ENCODE measurements at regions not wholly inside any gene's neighbourhood (a gene's known extent, or its start where the extent isn't known, plus 50 kb on each side); places are given as distances from the start of the nearest gene placed in this dataset.

GRCh38 chr1:244284641-244285156 lies 167.0 kb downstream of the ADSS2 start:
- no peak for DNase-seq (ENCODE audit: low read depth)
- no peak for TF ChIP-seq CTCF (IDR thresholded peaks at IDR 0.05; ENCODE audit: control insufficient read depth, extremely low read depth, insufficient read depth)
- no peak overlapping the region for H3K4me3 ChIP-seq (ENCODE audit: low read depth, low read length)

GRCh38 chr1:244286341-244286740 lies 165.4 kb downstream of the ADSS2 start:
- no peak overlapping the region for H3K4me3 ChIP-seq (ENCODE audit: low read depth, low read length)
- DNase-seq (ENCODE audit: low read depth): no peak
- TF ChIP-seq CTCF (IDR thresholded peaks at IDR 0.05; ENCODE audit: control insufficient read depth, extremely low read depth, insufficient read depth): no peak

GRCh38 chr1:244287726-244288125 lies 164.0 kb downstream of the ADSS2 start:
- DNase-seq (ENCODE audit: low read depth): no peak
- TF ChIP-seq CTCF (IDR thresholded peaks at IDR 0.05; ENCODE audit: control insufficient read depth, extremely low read depth, insufficient read depth): no peak
- no peak overlapping the region for H3K4me3 ChIP-seq (ENCODE audit: low read depth, low read length)

- TF ChIP-seq CTCF (IDR thresholded peaks at IDR 0.05; ENCODE audit: control insufficient read depth, extremely low read depth, insufficient read depth): no peak
- H3K4me3 ChIP-seq (ENCODE audit: low read depth, low read length): no peak overlapping the region
- DNase-seq (ENCODE audit: low read depth): no peak
Observed at GRCh38 chr1:244288663-244289062, 163.0 kb downstream of the ADSS2 start.

GRCh38 chr1:244289991-244290785 lies 161.5 kb downstream of the ADSS2 start:
- no peak overlapping the region for H3K4me3 ChIP-seq (ENCODE audit: low read depth, low read length)
- DNase-seq (ENCODE audit: low read depth): no peak
- no peak for TF ChIP-seq CTCF (IDR thresholded peaks at IDR 0.05; ENCODE audit: control insufficient read depth, extremely low read depth, insufficient read depth)

- H3K4me3 ChIP-seq (ENCODE audit: low read depth, low read length): no peak overlapping the region
- DNase-seq (ENCODE audit: low read depth): no peak
- TF ChIP-seq CTCF (IDR thresholded peaks at IDR 0.05; ENCODE audit: control insufficient read depth, extremely low read depth, insufficient read depth): no peak
Observed at GRCh38 chr1:244291236-244292201, 160.2 kb downstream of the ADSS2 start.
